Adrenal gland (tissue), 9 donors: ENCODE measurements at regions not wholly inside any gene's neighbourhood (a gene's known extent, or its start where the extent isn't known, plus 50 kb on each side); places are given as distances from the start of the nearest gene placed in this dataset.
A peak's percentile ranks its signal among the peaks of the same experiment; 100 is the strongest.

Source experiments
- DNase-seq, 7 donors: peaks; one replicate each; pipeline ENCODE4 v3.0.0-alpha.2; 2019 to 2020
- H3K27ac ChIP-seq, 5 donors: fragments of 200-600 bp; sonication (generic) in 4 of 5; 1 replicate in 3 of 5; 2 replicates in 2 of 5; pipeline versions ENCODE4 v1.5.1 to v1.8.0; 2016 to 2020; ENCODE audit warnings: mild to moderate bottlenecking in 1 of 5
- H3K27me3 ChIP-seq: fragments of 200-600 bp; 2 replicates; pipeline ENCODE4 v1.8.0; 2021
- H3K36me3 ChIP-seq, 2 donors: fragments of 200-600 bp; replicated peaks in 1 of 2; 1 replicate in 1 of 2; 2 replicates in 1 of 2; pipeline versions ENCODE4 v1.5.1 to v1.8.0; 2018 to 2022
- H3K4me1 ChIP-seq, 2 donors: fragments of 200-600 bp; replicated peaks in 1 of 2; 1 replicate in 1 of 2; 2 replicates in 1 of 2; pipeline versions ENCODE4 v1.5.1 to v1.8.0; 2018 to 2021
- H3K4me3 ChIP-seq, 4 donors: fragments of 200-600 bp; sonication (generic) in 3 of 4; one replicate each; pipeline ENCODE4 v1.5.1; 2016 to 2018
- H3K9me3 ChIP-seq, 3 donors: fragments of 200-600 bp; sonication (generic) in 1 of 3; replicated peaks in 1 of 3; 1 replicate in 2 of 3; 2 replicates in 1 of 3; pipeline versions ENCODE4 v1.5.1 to v1.8.0; 2016 to 2021
- POLR2A ChIP-seq, 2 donors: fragments of 450-650 bp; IDR thresholded peaks; one replicate each; pipeline ENCODE4 v1.6.1; 2017; ENCODE audit warnings: antibody characterized with exemption in 2 of 2, mild to moderate bottlenecking in 2 of 2, moderate library complexity in 1 of 2
- WGBS, 4 donors: extraction: QIAGEN DNeasy Blood & Tissue Kit in 2 of 4; methylation state at CpG; one replicate each; pipeline versions ENCODE4 v1.1.5 to v1.1.7; 2013 to 2017; 5-methylcytosine and 5-hydroxymethylcytosine counted together
- intact Hi-C, 2 donors: fragments of 100-400 bp; cut with DNase I; formaldehyde crosslinking; loops; one replicate each; pipeline versions ENCODE4 v1.14.1 to v1.15.0; 2022 to 2023
- TF ChIP-seq, protein P1 (sequence below), 6 experiments: fragments of 450-650 bp in 4 of 6; fragments of 200-600 bp in 2 of 6; sonication (generic) in 1 of 6; IDR thresholded peaks; 1 replicate in 5 of 6; 2 replicates in 1 of 6; pipeline versions ENCODE4 v1.5.1 to v1.8.0; 2016 to 2021; ENCODE audit warnings: antibody characterized with exemption in 6 of 6, mild to moderate bottlenecking in 2 of 6, moderate library complexity in 1 of 6
- donor health status: healthy with polysubstance abuse.
- donor health status: Bipolar disorder and iron deficiency.
- donor health status: DM: yes; HTN: yes; CAD: no.
- donor health status: DM: no; HTN: no; CAD: no.
- donor health status: DM: no; HTN: no; CAD: no.

DNA sequence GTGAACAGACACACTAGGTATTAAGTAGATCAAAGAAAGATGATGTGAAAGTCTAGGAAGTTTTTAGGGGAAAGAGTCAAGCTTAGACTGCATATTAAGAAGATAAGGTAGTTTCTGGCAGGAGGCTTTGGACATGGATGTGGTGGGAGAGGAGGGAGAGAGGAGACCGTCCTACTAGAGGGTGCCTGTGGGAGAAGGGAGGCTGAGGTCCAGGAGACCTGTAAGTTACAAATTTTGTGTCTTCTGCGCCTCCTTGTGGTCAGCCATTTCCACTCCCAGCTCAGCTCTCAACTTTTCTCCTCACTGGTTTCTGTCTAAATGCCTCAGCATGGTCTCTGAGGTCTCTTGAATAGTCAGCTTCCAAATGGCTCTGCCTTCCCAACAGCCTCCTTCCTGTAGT lies 193.5 kb downstream of the UNC5CL start:
- WGBS, 4 donors: 45 to 77% (median 54%) methylated on average over 2 of the region's 2 CpGs
- Histone ChIP-seq H3K4me3 (no peak overlapping the region), H3K9me3 (no peaks in the 10 kb centered on the region), H3K27me3 (no peaks in the 10 kb centered on the region), H3K4me1 (no peaks in the 10 kb centered on the region), H3K27ac (no peak overlapping the region), H3K36me3 (no peaks in the 10 kb centered on the region)
- intact Hi-C loops: no loop called here
- TF ChIP-seq POLR2A (IDR thresholded peaks at IDR 0.05): no peak
- TF ChIP-seq, protein P1, sequence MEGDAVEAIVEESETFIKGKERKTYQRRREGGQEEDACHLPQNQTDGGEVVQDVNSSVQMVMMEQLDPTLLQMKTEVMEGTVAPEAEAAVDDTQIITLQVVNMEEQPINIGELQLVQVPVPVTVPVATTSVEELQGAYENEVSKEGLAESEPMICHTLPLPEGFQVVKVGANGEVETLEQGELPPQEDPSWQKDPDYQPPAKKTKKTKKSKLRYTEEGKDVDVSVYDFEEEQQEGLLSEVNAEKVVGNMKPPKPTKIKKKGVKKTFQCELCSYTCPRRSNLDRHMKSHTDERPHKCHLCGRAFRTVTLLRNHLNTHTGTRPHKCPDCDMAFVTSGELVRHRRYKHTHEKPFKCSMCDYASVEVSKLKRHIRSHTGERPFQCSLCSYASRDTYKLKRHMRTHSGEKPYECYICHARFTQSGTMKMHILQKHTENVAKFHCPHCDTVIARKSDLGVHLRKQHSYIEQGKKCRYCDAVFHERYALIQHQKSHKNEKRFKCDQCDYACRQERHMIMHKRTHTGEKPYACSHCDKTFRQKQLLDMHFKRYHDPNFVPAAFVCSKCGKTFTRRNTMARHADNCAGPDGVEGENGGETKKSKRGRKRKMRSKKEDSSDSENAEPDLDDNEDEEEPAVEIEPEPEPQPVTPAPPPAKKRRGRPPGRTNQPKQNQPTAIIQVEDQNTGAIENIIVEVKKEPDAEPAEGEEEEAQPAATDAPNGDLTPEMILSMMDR (IDR thresholded peaks at IDR 0.05): peak; percentile 28 to 56 (median 51)
- peak; percentile 25 to 70 (median 46) for DNase-seq

GRCh38 chr6:40844246-40844645 lies 194.8 kb downstream of the UNC5CL start:
- DNase-seq: no peak
- Histone ChIP-seq H3K9me3 (no peaks in the 10 kb centered on the region), H3K4me1 (no peaks in the 10 kb centered on the region), H3K27me3 (no peaks in the 10 kb centered on the region), H3K36me3 (no peaks in the 10 kb centered on the region), H3K4me3 (no peak overlapping the region), H3K27ac (no peak overlapping the region)
- intact Hi-C loops: no loop called here
- WGBS, 4 donors: 53 to 62% (median 57%) methylated on average over 1 of the region's 1 CpG
- no peak for TF ChIP-seq POLR2A (IDR thresholded peaks at IDR 0.05)
- TF ChIP-seq, protein P1 (IDR thresholded peaks at IDR 0.05): no peak

- intact Hi-C loops: no loop called here
- WGBS, 4 donors: 87 to 99% (median 94%) methylated on average over 2 of the region's 2 CpGs
- no peak for DNase-seq
- TF ChIP-seq POLR2A (IDR thresholded peaks at IDR 0.05): no peak
- TF ChIP-seq, protein P1 (IDR thresholded peaks at IDR 0.05): peak in 2 of 6 experiments; percentile 10 to 11
- Histone ChIP-seq H3K27me3 (no peaks in the 10 kb centered on the region), H3K9me3 (no peaks in the 10 kb centered on the region), H3K36me3 (no peaks in the 10 kb centered on the region), H3K4me3 (no peak overlapping the region), H3K27ac (no peak overlapping the region), H3K4me1 (no peaks in the 10 kb centered on the region)
These were observed 197.3 kb downstream of the UNC5CL start for GRCh38 chr6:40841721-40842120.

DNA sequence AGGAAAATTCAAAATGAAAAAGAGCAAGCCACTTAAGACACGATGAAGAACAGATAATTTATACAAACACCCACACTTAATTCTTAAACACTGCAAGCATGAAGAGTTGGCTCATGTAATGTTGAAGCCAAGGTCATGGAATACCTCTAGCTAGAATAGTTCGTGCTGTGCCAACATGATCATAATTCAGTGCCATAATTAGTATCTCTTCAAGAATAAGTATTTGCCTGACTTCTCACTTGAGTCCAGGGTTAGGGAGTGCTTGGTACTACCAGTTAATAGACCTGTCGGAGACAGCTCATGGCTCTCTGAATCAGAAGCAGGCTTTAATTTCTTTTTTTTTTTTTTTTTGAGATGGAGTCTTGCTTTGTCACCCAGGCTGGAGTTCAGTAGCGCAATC lies 206.3 kb downstream of the UNC5CL start:
- Histone ChIP-seq H3K36me3 (no peaks in the 10 kb centered on the region), H3K4me3 (no peak overlapping the region), H3K27ac (no peak overlapping the region), H3K27me3 (no peaks in the 10 kb centered on the region), H3K9me3 (no peaks in the 10 kb centered on the region), H3K4me1 (no peaks in the 10 kb centered on the region)
- intact Hi-C loops: no loop called here
- DNase-seq: no peak
- 61 to 70% (median 63%) methylated on average over 4 of the region's 4 CpGs for WGBS, 4 donors
- TF ChIP-seq, protein P1 (IDR thresholded peaks at IDR 0.05): no peak
- no peak for TF ChIP-seq POLR2A (IDR thresholded peaks at IDR 0.05)
